GM18861 (cell line): ENCODE measurements at regions not wholly inside any gene's neighbourhood (a gene's known extent, or its start where the extent isn't known, plus 50 kb on each side); places are given as distances from the start of the nearest gene placed in this dataset.
"Not testable (repeated sequence)": the region's sequence is repeated elsewhere in the genome, so short reads cannot be mapped to it uniquely, and the experiment has no call there.

Experiments
- ATAC-seq: cut with Tn5 transposase; IDR thresholded peaks from one replicate; pipeline ENCODE4 v1.9.1; 2021; ENCODE audit not compliant: unreplicated experiment

GRCh38 chr15:22200417-22200816 lies 120.1 kb downstream of the OR4M2 start:
- not testable (repeated sequence) for ATAC-seq

DNA sequence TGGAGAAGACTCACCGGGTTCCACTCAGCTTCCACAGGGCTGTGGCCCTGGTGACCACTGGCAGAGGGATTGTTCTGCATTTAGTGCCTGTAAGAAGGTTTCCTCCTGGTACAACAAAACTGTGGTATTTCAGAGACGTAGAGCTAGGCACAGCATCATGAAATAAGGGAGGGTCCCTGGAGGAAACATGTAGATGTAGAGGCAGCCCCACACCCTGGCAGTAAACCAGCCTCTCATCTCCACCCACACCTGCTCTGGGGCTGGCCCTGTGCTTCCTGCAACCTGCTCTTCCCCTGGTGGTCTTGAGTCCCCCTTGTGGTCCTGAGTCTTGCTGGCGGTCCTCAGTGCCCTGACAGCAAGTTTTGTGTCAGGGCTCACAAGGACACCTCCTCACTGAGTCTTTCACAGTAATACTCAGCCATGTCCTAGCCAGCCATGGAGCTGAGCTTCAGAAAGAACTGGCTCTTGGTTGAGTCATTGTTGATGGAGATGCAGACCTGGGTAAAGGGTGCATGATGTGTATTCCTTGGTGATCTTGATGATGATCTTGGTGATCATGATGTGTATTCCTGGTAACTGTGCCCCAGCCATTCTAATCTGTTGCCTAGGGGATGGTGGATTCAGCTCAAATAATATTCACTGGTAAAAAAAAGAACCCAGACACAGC lies 121.8 kb downstream of the OR4M2 start:
- not testable (repeated sequence) for ATAC-seq

DNA sequence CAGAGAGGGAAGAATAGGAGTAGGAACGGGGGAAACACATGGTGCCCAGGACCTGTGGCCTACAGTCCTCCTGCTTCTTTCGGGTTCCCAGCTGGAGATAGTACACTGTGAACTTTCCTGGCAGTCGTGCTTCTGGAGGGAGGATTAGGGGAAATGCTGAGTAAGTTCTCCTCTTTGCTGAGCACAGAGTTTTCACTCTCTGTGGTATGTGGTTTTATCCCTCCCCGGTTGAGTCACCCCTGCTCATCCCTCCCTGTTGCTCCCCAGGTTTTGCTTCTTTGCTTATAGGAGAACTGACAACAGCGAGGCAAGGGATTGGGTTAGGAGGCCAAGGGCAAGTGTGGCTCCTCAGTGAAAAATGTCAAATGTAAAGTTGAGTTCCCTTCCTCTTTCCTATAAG lies 122.9 kb downstream of the OR4M2 start:
- ATAC-seq, result not testable (repeated sequence)

GRCh38 chr15:22209086-22209485 lies 128.8 kb downstream of the OR4M2 start:
- ATAC-seq, result not testable (repeated sequence)

- not testable (repeated sequence) for ATAC-seq
Measured at GRCh38 chr15:22222596-22222995, 142.3 kb downstream of the OR4M2 start.

DNA sequence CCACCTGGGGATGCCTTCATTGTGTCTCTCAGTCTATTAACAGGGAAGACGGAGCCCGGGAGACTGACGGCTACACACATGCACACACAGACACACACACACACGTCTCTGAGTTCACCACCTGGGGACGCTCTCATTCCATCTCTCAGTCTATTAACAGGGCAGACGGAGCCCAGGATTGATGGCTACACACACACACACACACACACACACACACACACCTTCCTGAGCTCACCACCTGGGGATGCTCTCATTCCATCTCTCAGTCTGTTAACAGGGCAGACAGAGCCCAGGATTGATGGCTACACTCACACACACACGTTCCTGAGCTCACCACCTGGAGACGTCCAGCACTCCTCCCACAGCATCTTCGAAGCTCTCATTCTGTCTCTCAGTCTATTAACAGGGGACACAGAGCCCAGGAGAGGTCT lies 143.9 kb downstream of the OR4M2 start:
- no peak for ATAC-seq

- not testable (repeated sequence) for ATAC-seq
Measured at GRCh38 chr15:22224961-22225360, 144.6 kb downstream of the OR4M2 start.

- no peak for ATAC-seq
Measured at GRCh38 chr15:22226034-22226790, 145.9 kb downstream of the OR4M2 start.

GRCh38 chr15:22227411-22228100 lies 147.2 kb downstream of the OR4M2 start:
- no peak for ATAC-seq

GRCh38 chr15:22228101-22228762 lies 147.9 kb downstream of the OR4M2 start:
- no peak for ATAC-seq

- no peak for ATAC-seq
Measured at GRCh38 chr15:22229990-22230819, 149.9 kb downstream of the OR4M2 start.

GRCh38 chr15:22231603-22232002 lies 151.3 kb downstream of the OR4M2 start:
- no peak for ATAC-seq

GRCh38 chr15:22232675-22233074 lies 152.3 kb downstream of the OR4M2 start:
- ATAC-seq, result no peak

DNA sequence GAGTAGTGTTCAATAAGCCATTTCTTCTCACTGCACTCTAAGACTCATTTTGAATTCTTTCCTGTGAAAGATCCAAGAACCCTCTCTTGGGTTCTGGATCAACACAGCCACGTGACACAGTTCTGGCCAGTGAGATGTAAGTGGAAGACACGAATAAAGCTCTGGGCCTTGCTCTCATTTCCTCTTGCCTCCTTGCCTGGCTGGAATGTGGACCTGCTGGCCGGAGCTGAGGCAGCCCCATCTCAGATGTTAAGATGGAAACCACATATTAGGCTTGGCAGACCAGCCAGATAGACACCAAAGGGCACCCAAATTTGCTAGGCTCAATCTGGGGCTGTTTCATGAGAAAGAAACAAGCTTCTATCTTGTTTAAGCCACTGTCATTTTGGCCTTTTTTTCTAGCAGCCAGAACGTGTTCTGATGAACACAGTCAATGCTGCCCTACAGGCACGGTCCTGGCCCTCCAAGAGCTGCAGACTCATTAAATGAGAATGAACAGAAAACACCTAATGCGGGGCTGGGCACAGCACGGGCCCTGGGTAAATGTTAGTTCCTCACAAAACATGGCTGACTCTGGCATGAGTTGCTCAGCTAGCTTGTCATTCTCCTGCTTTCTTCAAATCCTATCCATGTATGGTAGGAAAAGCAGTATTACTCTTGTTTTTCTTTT lies 155.1 kb downstream of the OR4M2 start:
- not testable (repeated sequence) for ATAC-seq

GRCh38 chr15:22236469-22236868 lies 156.1 kb downstream of the OR4M2 start:
- ATAC-seq, result no peak

- ATAC-seq, result no peak
Measured at GRCh38 chr15:22237891-22238275, 157.6 kb downstream of the OR4M2 start.

GRCh38 chr15:22238276-22238958 lies 158.1 kb downstream of the OR4M2 start:
- ATAC-seq, result not testable (repeated sequence)

DNA sequence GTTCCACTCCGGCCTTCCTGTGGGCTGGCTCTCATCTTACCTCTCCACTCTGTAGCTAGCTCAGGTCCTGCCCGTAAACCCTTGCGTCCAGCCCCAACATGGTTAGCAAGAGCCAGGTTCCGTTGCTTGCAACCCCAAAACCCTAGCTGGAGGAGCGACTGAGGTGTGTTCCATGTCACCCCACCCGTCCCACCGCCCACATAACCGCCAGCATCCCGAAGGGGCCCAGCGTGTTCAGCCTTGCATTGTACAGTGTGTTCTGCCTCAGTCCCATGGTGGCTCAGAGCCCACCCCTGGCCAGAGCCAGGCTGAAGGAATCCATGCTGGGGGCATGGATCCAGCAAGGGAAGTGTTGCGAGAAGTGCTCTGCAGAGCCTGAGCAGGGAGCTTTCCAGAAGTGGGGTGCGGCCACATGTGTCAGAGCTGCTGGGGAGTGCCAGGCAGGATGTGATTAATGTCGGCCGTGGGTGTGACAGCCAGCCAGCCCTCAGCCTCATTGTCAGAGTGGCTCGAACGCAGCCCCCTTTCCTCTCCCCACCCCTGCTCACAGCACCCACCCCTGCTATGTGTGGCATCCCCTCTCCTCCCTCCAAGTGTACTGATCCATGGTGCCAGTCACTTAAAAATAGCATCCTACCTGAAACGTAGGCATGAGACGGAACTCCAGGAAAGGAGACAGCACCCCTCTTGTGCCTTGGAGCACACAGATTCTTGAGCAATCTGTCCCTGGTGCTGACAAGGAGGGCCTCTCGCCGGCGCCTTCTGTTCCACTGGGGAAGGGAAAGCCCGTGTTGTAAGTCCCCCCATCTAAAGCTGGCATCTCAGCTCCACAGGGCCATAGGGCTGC lies 158.9 kb downstream of the OR4M2 start:
- ATAC-seq, result not testable (repeated sequence)
